Osteocyte (in vitro differentiated cells): ENCODE measurements at regions not wholly inside any gene's neighbourhood (a gene's known extent, or its start where the extent isn't known, plus 50 kb on each side); places are given as distances from the start of the nearest gene placed in this dataset.

Experiments used
- DNase-seq: peaks from one replicate; pipeline ENCODE4 v3.0.0; 2021; ENCODE audit warnings: mixed read lengths; ENCODE audit not compliant: unreplicated experiment; ENCODE audit errors: extremely low spot score
- H3K27ac Mint-ChIP-seq: one replicate; pipeline ENCODE4 v1.8.0; 2021; ENCODE audit warnings: mild to moderate bottlenecking, mixed read lengths; ENCODE audit not compliant: unreplicated experiment
- H3K27me3 Mint-ChIP-seq: one replicate; pipeline ENCODE4 v1.8.0; 2021; ENCODE audit warnings: mixed read lengths; ENCODE audit not compliant: unreplicated experiment
- H3K36me3 Mint-ChIP-seq: one replicate; pipeline ENCODE4 v1.8.0; 2021; ENCODE audit warnings: mixed read lengths; ENCODE audit not compliant: unreplicated experiment
- H3K4me1 Mint-ChIP-seq: one replicate; pipeline ENCODE4 v1.8.0; 2021; ENCODE audit warnings: mixed read lengths; ENCODE audit not compliant: unreplicated experiment
- H3K4me3 Mint-ChIP-seq: one replicate; pipeline ENCODE4 v1.8.0; 2021; ENCODE audit warnings: mild to moderate bottlenecking, moderate library complexity, mixed read lengths; ENCODE audit not compliant: unreplicated experiment
- H3K9me3 Mint-ChIP-seq: one replicate; pipeline ENCODE4 v1.8.0; 2021; ENCODE audit warnings: mixed read lengths; ENCODE audit not compliant: unreplicated experiment
- TF ChIP-seq, protein P1 (sequence below): fragments of 200-600 bp; sonication (generic); IDR thresholded peaks from 2 replicates; pipeline ENCODE4 v1.5.0; 2021; ENCODE audit warnings: antibody characterized with exemption, mild to moderate bottlenecking, moderate library complexity

DNA sequence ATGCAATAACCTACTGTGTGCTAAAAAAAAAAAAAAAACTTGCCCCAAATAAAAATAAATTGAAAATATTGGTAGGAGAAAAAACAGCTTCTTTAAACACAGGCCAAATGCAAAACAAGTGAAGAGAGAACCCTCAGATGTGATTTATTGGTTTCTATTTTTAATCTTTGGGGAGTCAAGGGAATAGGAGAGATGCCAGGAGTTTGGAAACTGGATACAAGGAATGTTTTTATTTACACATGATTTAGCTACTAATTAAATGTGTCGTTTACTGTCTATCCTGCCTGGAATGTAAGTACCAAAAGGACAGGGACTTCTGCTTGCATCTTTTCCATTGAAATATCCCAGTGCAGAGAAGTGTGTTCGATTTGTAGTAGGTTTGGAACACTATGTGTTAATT is 810.7 kb downstream of the MAFB start:
- TF ChIP-seq, protein P1, sequence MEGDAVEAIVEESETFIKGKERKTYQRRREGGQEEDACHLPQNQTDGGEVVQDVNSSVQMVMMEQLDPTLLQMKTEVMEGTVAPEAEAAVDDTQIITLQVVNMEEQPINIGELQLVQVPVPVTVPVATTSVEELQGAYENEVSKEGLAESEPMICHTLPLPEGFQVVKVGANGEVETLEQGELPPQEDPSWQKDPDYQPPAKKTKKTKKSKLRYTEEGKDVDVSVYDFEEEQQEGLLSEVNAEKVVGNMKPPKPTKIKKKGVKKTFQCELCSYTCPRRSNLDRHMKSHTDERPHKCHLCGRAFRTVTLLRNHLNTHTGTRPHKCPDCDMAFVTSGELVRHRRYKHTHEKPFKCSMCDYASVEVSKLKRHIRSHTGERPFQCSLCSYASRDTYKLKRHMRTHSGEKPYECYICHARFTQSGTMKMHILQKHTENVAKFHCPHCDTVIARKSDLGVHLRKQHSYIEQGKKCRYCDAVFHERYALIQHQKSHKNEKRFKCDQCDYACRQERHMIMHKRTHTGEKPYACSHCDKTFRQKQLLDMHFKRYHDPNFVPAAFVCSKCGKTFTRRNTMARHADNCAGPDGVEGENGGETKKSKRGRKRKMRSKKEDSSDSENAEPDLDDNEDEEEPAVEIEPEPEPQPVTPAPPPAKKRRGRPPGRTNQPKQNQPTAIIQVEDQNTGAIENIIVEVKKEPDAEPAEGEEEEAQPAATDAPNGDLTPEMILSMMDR: no peak
- H3K36me3 Mint-ChIP-seq: no peaks in the 10 kb centered on the region
- H3K4me3 Mint-ChIP-seq: no peak overlapping the region
- H3K9me3 Mint-ChIP-seq: no peaks in the 10 kb centered on the region
- peak overlapping the region; percentile 80 for H3K27ac Mint-ChIP-seq
- peaks cover 82% of the 10 kb centered on the region for H3K4me1 Mint-ChIP-seq
- DNase-seq: no peak
- no peaks in the 10 kb centered on the region for H3K27me3 Mint-ChIP-seq

DNA sequence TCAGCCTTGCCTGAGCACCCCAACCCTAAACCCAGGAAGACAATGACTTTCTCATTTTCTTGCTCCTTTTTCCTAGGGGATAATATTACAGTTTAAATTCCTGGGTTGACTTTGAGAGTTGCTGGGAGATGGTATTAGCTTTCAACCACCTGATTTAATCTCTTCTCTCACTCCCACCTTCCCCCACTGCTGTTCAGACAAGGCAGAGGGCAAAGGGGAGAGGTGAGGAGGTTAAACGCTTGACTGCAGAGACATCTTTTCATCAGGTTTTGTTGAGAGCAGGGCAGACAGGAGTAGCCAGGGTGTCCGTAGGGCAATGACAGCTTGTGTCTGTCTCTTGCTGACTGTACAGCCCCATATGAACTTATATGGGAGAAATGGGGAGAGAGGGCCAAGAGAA is 811.2 kb downstream of the MAFB start:
- Mint-ChIP-seq H3K27me3 (no peaks in the 10 kb centered on the region), H3K9me3 (no peaks in the 10 kb centered on the region), H3K36me3 (no peaks in the 10 kb centered on the region), H3K4me3 (no peak overlapping the region), H3K27ac (peak overlapping the region; percentile 80), H3K4me1 (peaks cover 79% of the 10 kb centered on the region)
- TF ChIP-seq, protein P1: no peak
- no peak for DNase-seq

DNA sequence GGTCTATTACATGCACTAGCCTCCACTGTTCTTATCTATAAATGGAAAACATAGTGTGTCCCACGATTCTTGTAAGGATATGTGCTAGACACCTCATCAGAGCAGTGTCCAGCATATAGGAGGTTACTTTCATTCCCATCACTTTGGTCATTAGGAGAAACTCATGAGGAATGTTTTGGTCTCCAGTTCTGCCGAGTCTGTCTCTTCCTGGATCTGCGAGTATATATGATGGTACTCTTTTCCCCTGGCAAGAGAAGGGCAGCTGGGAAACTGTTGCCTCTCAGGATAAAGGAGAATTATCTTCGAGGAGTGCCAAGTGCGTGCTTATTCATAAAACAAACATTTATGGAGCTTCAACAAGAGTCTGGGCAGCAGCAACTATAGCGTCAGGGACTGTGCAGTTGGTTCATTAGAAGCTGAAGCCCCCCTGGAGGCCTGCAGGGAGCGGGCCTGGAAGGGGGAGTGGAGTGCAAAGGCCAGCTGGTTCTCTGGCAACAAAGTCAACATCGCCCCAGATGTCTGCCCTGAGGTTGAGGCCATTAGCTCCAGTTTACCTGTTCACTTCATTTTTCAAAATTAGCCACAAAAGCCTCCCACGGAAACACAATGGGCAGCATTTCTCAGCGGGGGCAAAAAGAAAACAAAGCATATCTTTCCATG is 811.9 kb downstream of the MAFB start:
- Mint-ChIP-seq H3K27me3 (no peaks in the 10 kb centered on the region), H3K4me3 (no peak overlapping the region), H3K4me1 (peaks cover 75% of the 10 kb centered on the region)

DNA sequence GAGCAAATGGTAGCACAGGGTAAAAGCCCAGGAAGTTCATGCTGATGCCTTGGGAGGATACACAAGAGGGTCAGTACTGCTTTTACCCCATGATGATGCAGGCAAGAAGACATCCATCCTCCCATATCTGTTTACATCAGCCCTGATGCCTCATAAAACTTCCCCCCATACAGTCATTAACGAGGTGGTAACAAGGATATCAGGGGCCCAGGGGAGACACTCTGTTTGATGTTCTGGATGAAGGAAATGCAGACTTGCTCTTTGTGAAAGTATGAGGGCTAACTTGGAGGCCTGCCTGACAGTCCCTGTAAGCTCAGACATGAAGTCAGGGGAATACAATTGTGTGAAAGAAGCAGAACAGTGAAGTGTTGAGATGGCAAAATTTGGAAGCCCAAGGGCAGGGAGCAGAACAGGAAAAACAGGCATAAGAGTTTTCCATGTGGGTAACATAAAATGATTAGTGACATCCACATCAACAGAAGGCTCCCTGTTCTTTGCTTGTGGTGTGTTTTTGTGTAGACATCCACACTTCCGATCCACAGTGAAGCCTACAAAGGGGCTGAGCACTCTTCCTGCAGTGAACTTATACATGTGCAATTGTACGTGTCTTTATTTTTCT is 813.4 kb downstream of the MAFB start:
- Mint-ChIP-seq H3K9me3 (no peaks in the 10 kb centered on the region), H3K4me1 (peaks cover 76% of the 10 kb centered on the region), H3K27me3 (no peaks in the 10 kb centered on the region), H3K27ac (no peak overlapping the region), H3K4me3 (no peak overlapping the region), H3K36me3 (no peaks in the 10 kb centered on the region)
- no peak for DNase-seq
- TF ChIP-seq, protein P1: no peak

More for the DNA sequence above, 811.9 kb downstream of the MAFB start:
- no peaks in the 10 kb centered on the region for H3K36me3 Mint-ChIP-seq
- TF ChIP-seq, protein P1: no peak
- H3K9me3 Mint-ChIP-seq: no peaks in the 10 kb centered on the region
- DNase-seq: no peak
- peak overlapping the region; percentile 80 for H3K27ac Mint-ChIP-seq

DNA sequence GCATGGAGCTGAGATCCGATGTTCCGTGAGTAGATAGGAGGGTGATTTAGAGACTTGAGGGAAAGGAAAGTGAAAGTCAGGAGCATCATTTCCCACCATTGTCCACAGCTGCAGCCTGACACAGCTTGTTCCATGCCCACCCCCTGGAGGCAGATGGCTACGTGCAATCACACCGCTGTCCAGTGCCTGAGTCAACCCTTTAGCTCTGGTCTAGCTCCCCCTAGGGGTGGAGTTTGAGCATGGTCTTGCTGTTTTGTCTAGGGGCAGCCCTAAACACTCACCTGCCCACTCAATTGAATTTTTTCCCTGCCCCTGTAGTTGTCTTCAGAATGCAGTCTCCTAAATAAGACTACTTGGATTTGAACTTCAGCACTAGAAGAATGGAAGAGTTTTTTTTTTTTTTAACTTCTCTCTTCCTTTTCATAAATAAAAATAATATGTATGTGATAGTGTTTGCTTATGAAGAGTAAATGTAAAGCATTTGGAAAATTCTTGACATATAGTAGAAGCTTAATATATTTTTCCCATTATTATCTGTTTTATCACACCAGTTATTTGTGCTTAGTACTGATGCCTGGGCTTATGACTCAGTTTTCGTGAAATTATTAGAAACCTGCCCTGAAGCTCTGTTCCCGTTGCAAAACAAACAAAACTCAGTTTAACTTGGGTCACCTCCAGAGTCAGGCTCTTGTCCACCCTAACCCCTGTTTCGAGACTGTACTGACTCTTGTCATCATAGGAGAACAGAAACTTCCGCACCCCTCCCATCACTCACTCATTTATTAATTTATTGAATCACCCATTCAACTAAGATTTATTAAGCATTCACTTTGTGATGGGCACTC is 814.8 kb downstream of the MAFB start:
- H3K4me3 Mint-ChIP-seq: no peak overlapping the region
- H3K36me3 Mint-ChIP-seq: no peaks in the 10 kb centered on the region
- H3K9me3 Mint-ChIP-seq: no peaks in the 10 kb centered on the region
- peaks cover 64% of the 10 kb centered on the region for H3K4me1 Mint-ChIP-seq
- peak overlapping the region; percentile 23 for H3K27ac Mint-ChIP-seq
- TF ChIP-seq, protein P1: peak; percentile 73
- H3K27me3 Mint-ChIP-seq: no peaks in the 10 kb centered on the region
- DNase-seq: peak; percentile 85
